ENCODE measurements at regions not wholly inside any gene's neighbourhood (a gene's known extent, or its start where the extent isn't known, plus 50 kb on each side); places are given as distances from the start of the nearest gene placed in this dataset.

DNA sequence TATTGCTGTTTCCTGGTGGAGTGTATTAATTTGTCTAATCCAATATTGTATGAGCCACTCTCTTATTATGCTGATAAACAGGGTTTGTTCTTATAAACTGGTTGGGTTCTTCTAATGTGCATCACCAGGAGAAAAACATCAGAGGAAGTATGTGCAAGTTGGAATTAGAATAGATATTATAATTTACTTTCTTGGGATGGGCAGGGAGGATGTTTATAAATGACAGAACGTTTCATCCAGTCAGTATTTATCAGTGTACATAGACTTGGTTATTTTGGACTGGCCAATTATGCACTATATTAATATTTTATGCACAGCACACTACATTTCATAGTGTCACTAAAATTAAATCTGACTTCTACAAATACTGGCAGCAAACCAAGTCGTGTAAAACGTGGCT, 495.8 kb downstream of the PSAT1 start (continued):
- TF ChIP-seq, protein P1, sequence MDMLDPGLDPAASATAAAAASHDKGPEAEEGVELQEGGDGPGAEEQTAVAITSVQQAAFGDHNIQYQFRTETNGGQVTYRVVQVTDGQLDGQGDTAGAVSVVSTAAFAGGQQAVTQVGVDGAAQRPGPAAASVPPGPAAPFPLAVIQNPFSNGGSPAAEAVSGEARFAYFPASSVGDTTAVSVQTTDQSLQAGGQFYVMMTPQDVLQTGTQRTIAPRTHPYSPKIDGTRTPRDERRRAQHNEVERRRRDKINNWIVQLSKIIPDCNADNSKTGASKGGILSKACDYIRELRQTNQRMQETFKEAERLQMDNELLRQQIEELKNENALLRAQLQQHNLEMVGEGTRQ (IDR thresholded peaks at IDR 0.05), result no peak

DNA sequence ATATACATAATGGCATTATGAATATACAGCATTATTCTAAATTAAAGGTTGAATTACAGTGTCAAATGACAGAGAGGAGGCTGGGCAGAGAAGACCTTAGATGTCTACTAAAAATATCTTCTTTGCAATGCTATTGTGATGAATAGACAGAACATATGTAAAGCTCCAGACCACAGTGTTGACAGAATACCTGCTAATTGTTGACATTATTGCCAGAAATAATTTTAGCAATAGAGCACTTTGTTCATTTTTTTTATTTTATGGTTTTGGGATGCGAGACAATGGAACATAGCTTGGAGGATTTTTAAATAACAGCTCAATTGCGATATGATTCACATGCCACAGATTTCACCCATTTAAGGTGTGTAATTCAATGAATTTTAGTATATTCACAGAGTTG, 508.8 kb downstream of the PSAT1 start:
- CTCF ChIA-PET, result no interaction called here
- no peak for ATAC-seq
- POLR2A ChIA-PET, result no interaction called here
- DNase-seq (ENCODE audit: low read depth in 1 of 2, low spot score in 1 of 2), result no peak
- Histone ChIP-seq H3K27ac (no peak overlapping the region), H3K4me2 (no peak overlapping the region), H3K9me3 (no peaks in the 10 kb centered on the region), H3K4me1 (no peaks in the 10 kb centered on the region), H3K4me3 (no peak overlapping the region)
- TF ChIP-seq CEBPB (IDR thresholded peaks at IDR 0.05), result no peak
- no peak for TF ChIP-seq ZNF302 (CRISPR knock-in tag; IDR thresholded peaks at IDR 0.05)
- TF ChIP-seq, protein P2, sequence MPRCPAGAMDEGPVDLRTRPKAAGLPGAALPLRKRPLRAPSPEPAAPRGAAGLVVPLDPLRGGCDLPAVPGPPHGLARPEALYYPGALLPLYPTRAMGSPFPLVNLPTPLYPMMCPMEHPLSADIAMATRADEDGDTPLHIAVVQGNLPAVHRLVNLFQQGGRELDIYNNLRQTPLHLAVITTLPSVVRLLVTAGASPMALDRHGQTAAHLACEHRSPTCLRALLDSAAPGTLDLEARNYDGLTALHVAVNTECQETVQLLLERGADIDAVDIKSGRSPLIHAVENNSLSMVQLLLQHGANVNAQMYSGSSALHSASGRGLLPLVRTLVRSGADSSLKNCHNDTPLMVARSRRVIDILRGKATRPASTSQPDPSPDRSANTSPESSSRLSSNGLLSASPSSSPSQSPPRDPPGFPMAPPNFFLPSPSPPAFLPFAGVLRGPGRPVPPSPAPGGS (IDR thresholded peaks at IDR 0.05), result no peak
- TF ChIP-seq NR3C1 (IDR thresholded peaks at IDR 0.05), result no peak
- no peak for TF ChIP-seq NFE2L2 (conservative IDR thresholded peaks at IDR 0.05; ENCODE audit: low read length)
- TF ChIP-seq ZFP36 (IDR thresholded peaks at IDR 0.05; ENCODE audit: borderline replicate concordance, partially characterized antibody), result no peak
- TF ChIP-seq JUNB (IDR thresholded peaks at IDR 0.05), result no peak
- TF ChIP-seq SREBF2 (IDR thresholded peaks at IDR 0.05), result no peak
- TF ChIP-seq MAFK (IDR thresholded peaks at IDR 0.05; ENCODE audit: partially characterized antibody), result no peak
- no peak for TF ChIP-seq NPAS2 (CRISPR knock-in tag; IDR thresholded peaks at IDR 0.05; ENCODE audit: borderline replicate concordance)
- TF ChIP-seq RCOR1 (IDR thresholded peaks at IDR 0.05; ENCODE audit: low read depth, low read length), result no peak
- TF ChIP-seq HEYL (CRISPR knock-in tag; IDR thresholded peaks at IDR 0.05), result no peak
- TF ChIP-seq POLR2A (IDR thresholded peaks at IDR 0.05; ENCODE audit: low read length), result no peak
- TF ChIP-seq ZSCAN20 (CRISPR knock-in tag; IDR thresholded peaks at IDR 0.05), result no peak
- no peak for TF ChIP-seq TFCP2L1 (CRISPR knock-in tag; IDR thresholded peaks at IDR 0.05)
- TF ChIP-seq CBX2 (IDR thresholded peaks at IDR 0.05; ENCODE audit: borderline replicate concordance, low read depth), result no peak
- TF ChIP-seq PHF8 (IDR thresholded peaks at IDR 0.05; ENCODE audit: borderline replicate concordance, low read depth), result no peak
- TF ChIP-seq GATA3 (IDR thresholded peaks at IDR 0.05; ENCODE audit: borderline replicate concordance), result no peak
- WGBS (ENCODE audit: missing lambda C conversion rate), result 94% methylated on average over 2 of the region's 2 CpGs
- FAIRE-seq, result no peak

DNA sequence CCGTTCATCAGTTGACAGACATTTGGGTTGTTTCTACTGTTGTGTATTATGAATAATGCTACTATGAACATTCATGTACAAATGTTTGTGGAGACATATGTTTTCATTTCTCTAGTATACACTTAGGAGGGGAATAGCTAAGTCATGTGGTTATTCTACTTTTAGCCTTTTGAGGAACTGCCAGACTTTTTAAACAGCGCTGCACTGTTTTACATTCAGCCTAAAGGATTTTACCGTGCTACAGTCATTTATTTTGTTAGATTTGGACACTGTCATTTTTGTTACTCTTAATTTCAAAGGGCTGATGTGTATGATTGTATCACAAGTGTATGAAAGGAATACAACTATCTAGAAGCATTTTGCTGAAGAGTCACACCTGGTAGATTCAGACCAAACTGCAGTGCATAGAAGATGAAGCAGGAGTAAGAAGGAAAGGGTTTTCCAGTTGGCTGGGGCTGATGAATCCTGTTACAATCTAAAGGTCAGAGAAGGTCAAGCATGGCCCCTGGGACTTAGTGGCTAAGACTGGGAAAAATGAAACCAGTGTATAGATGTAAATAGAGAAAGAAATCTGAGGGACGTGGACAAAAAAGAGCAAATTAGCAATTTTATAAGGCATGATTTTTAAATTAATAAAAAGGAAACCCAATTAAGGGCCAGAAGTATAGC, 509.7 kb downstream of the PSAT1 start:
- Histone ChIP-seq H3K9me3 (no peaks in the 10 kb centered on the region), H3K4me3 (no peak overlapping the region), H3K4me1 (no peaks in the 10 kb centered on the region), H3K27ac (no peak overlapping the region), H3K4me2 (no peak overlapping the region)
- FAIRE-seq, result no peak
- TF ChIP-seq RARB (CRISPR knock-in tag; IDR thresholded peaks at IDR 0.05), result no peak
- 93% methylated on average over 4 of the region's 4 CpGs for WGBS (ENCODE audit: missing lambda C conversion rate)
- CTCF ChIA-PET, result interaction anchor here (2.0 kb wide), 1 partner anchor 12 kb away, joined by 4 read pairs; no protein-coding TSS in a partner anchor
- POLR2A ChIA-PET, result no interaction called here
- no peak for DNase-seq (ENCODE audit: low read depth in 1 of 2, low spot score in 1 of 2)
- ATAC-seq, result no peak

DNA sequence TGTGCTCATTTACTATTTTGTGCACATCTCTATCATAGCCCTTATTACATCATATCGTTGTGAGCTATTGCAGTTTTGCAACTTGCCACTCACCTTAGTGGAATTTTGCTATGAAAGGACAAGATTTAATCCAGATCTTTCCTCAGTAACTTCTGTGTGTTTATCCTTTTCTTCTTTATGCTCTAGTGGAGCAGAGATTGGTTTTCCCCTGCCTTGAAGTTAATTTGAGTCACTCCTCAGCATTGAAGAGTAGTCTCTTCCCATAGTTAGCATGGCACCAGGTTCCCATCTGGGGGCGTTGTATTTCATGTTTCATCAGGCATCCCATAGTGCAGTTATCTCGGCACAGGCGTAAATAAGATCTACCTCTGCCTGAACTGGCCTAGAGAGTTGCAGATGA, 510.4 kb downstream of the PSAT1 start:
- Histone ChIP-seq H3K4me3 (no peak overlapping the region), H3K4me2 (no peak overlapping the region), H3K27ac (no peak overlapping the region), H3K4me1 (no peaks in the 10 kb centered on the region), H3K9me3 (no peaks in the 10 kb centered on the region)
- ChIA-PET CTCF (interaction anchor here (1.8 to 2.0 kb wide), 2 partner anchors 11 to 14 kb away, joined by 4 to 5 read pairs; no protein-coding TSS in a partner anchor), POLR2A (no interaction called here)
- no peak for TF ChIP-seq KDM1A (IDR thresholded peaks at IDR 0.05; ENCODE audit: low read depth)
- no peak for TF ChIP-seq CBX8 (IDR thresholded peaks at IDR 0.05)
- FAIRE-seq (no peak), ATAC-seq (no peak), DNase-seq (ENCODE audit: low read depth in 1 of 2, low spot score in 1 of 2) (no peak)
- 68% methylated on average over 4 of the region's 4 CpGs for WGBS (ENCODE audit: missing lambda C conversion rate)
